ENCODE measurements at regions not wholly inside any gene's neighbourhood (a gene's known extent, or its start where the extent isn't known, plus 50 kb on each side); places are given as distances from the start of the nearest gene placed in this dataset.

GRCh38 chr11:33474866-33475265, 217.7 kb downstream of the HIPK3 start:
- CTCF ChIA-PET, result no interaction called here

GRCh38 chr11:33471541-33471940, 214.4 kb downstream of the HIPK3 start:
- TF ChIP-seq EZH2 (IDR thresholded peaks at IDR 0.05; ENCODE audit: borderline replicate concordance, low read depth, low read length, poor library complexity, severe bottlenecking) (no peak), CTCF (conservative IDR thresholded peaks at IDR 0.05; ENCODE audit: low read depth, low read length) (no peak)
- Histone ChIP-seq H3K9me3 (ENCODE audit: low read depth, low read length, poor library complexity, severe bottlenecking) (no peaks in the 10 kb centered on the region), H3K4me3 (ENCODE audit: low read depth, low read length, poor library complexity, severe bottlenecking) (no peak overlapping the region), H3K36me3 (ENCODE audit: insufficient read depth, low read length, poor library complexity, severe bottlenecking) (no peaks in the 10 kb centered on the region), H3K27me3 (replicated peaks; ENCODE audit: insufficient read depth, low read depth, low read length, poor library complexity) (peaks cover 25% of the 10 kb centered on the region), H3K27ac (ENCODE audit: low read depth, low read length, poor library complexity, severe bottlenecking) (no peak overlapping the region), H3K4me1 (ENCODE audit: insufficient read depth, low read length, poor library complexity, severe bottlenecking) (no peaks in the 10 kb centered on the region)
- intact Hi-C loops (cut with micrococcal nuclease; ENCODE audit: unreplicated experiment), result no loop called here
- BruUV-seq (replicated peaks), result no TSS peak
- ChIA-PET CTCF (no interaction called here), POLR2A (ENCODE audit: low non-redundant PET) (no interaction called here)
- no peak for DNase-seq (ENCODE audit: low spot score)

More at GRCh38 chr11:33474866-33475265, 217.7 kb downstream of the HIPK3 start:
- Histone ChIP-seq H3K9me3 (ENCODE audit: low read depth, low read length, poor library complexity, severe bottlenecking) (no peaks in the 10 kb centered on the region), H3K36me3 (ENCODE audit: insufficient read depth, low read length, poor library complexity, severe bottlenecking) (no peaks in the 10 kb centered on the region), H3K4me1 (ENCODE audit: insufficient read depth, low read length, poor library complexity, severe bottlenecking) (no peaks in the 10 kb centered on the region), H3K27me3 (replicated peaks; ENCODE audit: insufficient read depth, low read depth, low read length, poor library complexity) (peaks cover 41% of the 10 kb centered on the region), H3K4me3 (ENCODE audit: low read depth, low read length, poor library complexity, severe bottlenecking) (no peak overlapping the region), H3K27ac (ENCODE audit: low read depth, low read length, poor library complexity, severe bottlenecking) (no peak overlapping the region)
- POLR2A ChIA-PET (ENCODE audit: low non-redundant PET), result no interaction called here
- DNase-seq (ENCODE audit: low spot score), result no peak
- no TSS peak for BruUV-seq (replicated peaks)
- TF ChIP-seq CTCF (conservative IDR thresholded peaks at IDR 0.05; ENCODE audit: low read depth, low read length), result no peak
- TF ChIP-seq EZH2 (IDR thresholded peaks at IDR 0.05; ENCODE audit: borderline replicate concordance, low read depth, low read length, poor library complexity, severe bottlenecking), result no peak
- intact Hi-C loops (cut with micrococcal nuclease; ENCODE audit: unreplicated experiment), result no loop called here

GRCh38 chr11:33467966-33468365, 210.8 kb downstream of the HIPK3 start:
- no peak for DNase-seq (ENCODE audit: low spot score)
- Histone ChIP-seq H3K9me3 (ENCODE audit: low read depth, low read length, poor library complexity, severe bottlenecking) (no peaks in the 10 kb centered on the region), H3K27me3 (replicated peaks; ENCODE audit: insufficient read depth, low read depth, low read length, poor library complexity) (peaks cover 20% of the 10 kb centered on the region), H3K36me3 (ENCODE audit: insufficient read depth, low read length, poor library complexity, severe bottlenecking) (no peaks in the 10 kb centered on the region), H3K27ac (ENCODE audit: low read depth, low read length, poor library complexity, severe bottlenecking) (no peak overlapping the region), H3K4me1 (ENCODE audit: insufficient read depth, low read length, poor library complexity, severe bottlenecking) (no peaks in the 10 kb centered on the region), H3K4me3 (ENCODE audit: low read depth, low read length, poor library complexity, severe bottlenecking) (no peak overlapping the region)
- intact Hi-C loops (cut with micrococcal nuclease; ENCODE audit: unreplicated experiment), result no loop called here
- CTCF ChIA-PET, result no interaction called here
- POLR2A ChIA-PET (ENCODE audit: low non-redundant PET), result no interaction called here
- TF ChIP-seq EZH2 (IDR thresholded peaks at IDR 0.05; ENCODE audit: borderline replicate concordance, low read depth, low read length, poor library complexity, severe bottlenecking), result no peak
- TF ChIP-seq CTCF (conservative IDR thresholded peaks at IDR 0.05; ENCODE audit: low read depth, low read length), result no peak
- BruUV-seq (replicated peaks), result no TSS peak

Data from A673 (cell line).